ENCODE measurements at regions not wholly inside any gene's neighbourhood (a gene's known extent, or its start where the extent isn't known, plus 50 kb on each side); places are given as distances from the start of the nearest gene placed in this dataset.

GRCh38 chr1:38760562-38760961, 99.0 kb downstream of the RRAGC start:
- 46 to 80% (median 70%) methylated on average over 2 of the region's 2 CpGs for WGBS, 5 donors
- DNase-seq: no peak
- TF ChIP-seq POLR2A (IDR thresholded peaks at IDR 0.05) (no peak), CTCF (IDR thresholded peaks at IDR 0.05 in 8 of 11, conservative IDR thresholded peaks at IDR 0.05 in 3 of 11) (no peak), POLR2AphosphoS5 (IDR thresholded peaks at IDR 0.05) (no peak)
- Histone ChIP-seq H3K9me3 (no peaks in the 10 kb centered on the region), H3K4me1 (no peaks in the 10 kb centered on the region), H3K27ac (no peak overlapping the region), H3K27me3 (replicated peaks in 1 of 7) (peaks cover 0 to 49% (median 0%) of the 10 kb centered on the region in 7 donors), H3K4me3 (no peak overlapping the region), H3K36me3 (no peaks in the 10 kb centered on the region)
- intact Hi-C loops (cut with DNase I; ENCODE audit: low total_unique reads): no loop called here

GRCh38 chr1:38758820-38759219, 100.8 kb downstream of the RRAGC start:
- no peaks in the 10 kb centered on the region for H3K36me3 ChIP-seq
- no peaks in the 10 kb centered on the region for H3K9me3 ChIP-seq
- TF ChIP-seq POLR2A (IDR thresholded peaks at IDR 0.05) (no peak), POLR2AphosphoS5 (IDR thresholded peaks at IDR 0.05) (no peak), CTCF (IDR thresholded peaks at IDR 0.05 in 8 of 11, conservative IDR thresholded peaks at IDR 0.05 in 3 of 11) (no peak)
- 24 to 42% (median 33%) methylated on average over 5 of the region's 5 CpGs for WGBS, 5 donors
- no peaks in the 10 kb centered on the region for H3K4me1 ChIP-seq
- no peak overlapping the region for H3K4me3 ChIP-seq
- H3K27ac ChIP-seq: no peak overlapping the region
- intact Hi-C loops (cut with DNase I; ENCODE audit: low total_unique reads): no loop called here
- H3K27me3 ChIP-seq (replicated peaks in 1 of 7): peaks cover 0 to 45% (median 0%) of the 10 kb centered on the region in 7 donors
- no peak for DNase-seq

GRCh38 chr1:38746941-38747600, 112.5 kb downstream of the RRAGC start:
- H3K9me3 ChIP-seq: peaks cover 0 to 5% (median 0%) of the 10 kb centered on the region in 8 donors
- peaks cover 0 to 23% (median 0%) of the 10 kb centered on the region in 7 donors for H3K27me3 ChIP-seq (replicated peaks in 1 of 7)
- H3K27ac ChIP-seq: no peak overlapping the region
- H3K4me1 ChIP-seq: no peaks in the 10 kb centered on the region
- no peak for DNase-seq
- H3K36me3 ChIP-seq: no peaks in the 10 kb centered on the region
- TF ChIP-seq POLR2A (IDR thresholded peaks at IDR 0.05): no peak
- intact Hi-C loops (cut with DNase I; ENCODE audit: low total_unique reads): no loop called here
- H3K4me3 ChIP-seq: no peak overlapping the region
- WGBS, 5 donors: 57 to 73% (median 60%) methylated on average over 15 to 16 of the region's 16 CpGs

GRCh38 chr1:38746402-38746935, 113.1 kb downstream of the RRAGC start:
- Histone ChIP-seq H3K27me3 (replicated peaks in 1 of 7) (peaks cover 0 to 17% (median 0%) of the 10 kb centered on the region in 7 donors), H3K4me1 (no peaks in the 10 kb centered on the region), H3K36me3 (no peaks in the 10 kb centered on the region), H3K9me3 (peaks cover 0 to 5% (median 0%) of the 10 kb centered on the region in 8 donors), H3K27ac (no peak overlapping the region), H3K4me3 (no peak overlapping the region)
- no peak for DNase-seq
- no peak for TF ChIP-seq POLR2AphosphoS5 (IDR thresholded peaks at IDR 0.05)
- no peak for TF ChIP-seq POLR2A (IDR thresholded peaks at IDR 0.05)
- no peak for TF ChIP-seq CTCF (IDR thresholded peaks at IDR 0.05 in 8 of 11, conservative IDR thresholded peaks at IDR 0.05 in 3 of 11)
- intact Hi-C loops (cut with DNase I; ENCODE audit: low total_unique reads): no loop called here
- WGBS, 5 donors: 70 to 83% (median 78%) methylated on average over 6 of the region's 6 CpGs

All from spleen (tissue), 11 donors.